ENCODE measurements at regions not wholly inside any gene's neighbourhood (a gene's known extent, or its start where the extent isn't known, plus 50 kb on each side); places are given as distances from the start of the nearest gene placed in this dataset.

- TF ChIP-seq PHF21A (IDR thresholded peaks at IDR 0.05; ENCODE audit: borderline replicate concordance, low read depth) (no peak), RCOR1 (IDR thresholded peaks at IDR 0.05; ENCODE audit: borderline replicate concordance in 1 of 2, low read depth in 2 of 2, low read length in 2 of 2) (peak in 1 of 2 experiments; percentile 41; a peak in 1 of 4 replicates), NR2C1 (IDR thresholded peaks at IDR 0.05) (no peak), NR2C1 (tag; IDR thresholded peaks at IDR 0.05) (no peak), CEBPB (tag; IDR thresholded peaks at IDR 0.05) (peak; percentile 40; the same call in 1 of the 2 replicates), SMAD2 (IDR thresholded peaks at IDR 0.05; ENCODE audit: low read depth, low read length) (no peak), BRD9 (IDR thresholded peaks at IDR 0.05; ENCODE audit: low read depth, partially characterized antibody) (no peak), ZNF551 (CRISPR knock-in tag; IDR thresholded peaks at IDR 0.05) (no peak), ZNF282 (CRISPR knock-in tag; IDR thresholded peaks at IDR 0.05) (no peak), ZNF274 (IDR thresholded peaks at IDR 0.05; ENCODE audit: borderline replicate concordance, low read depth, low read length) (no peak), OTX1 (CRISPR knock-in tag; IDR thresholded peaks at IDR 0.05) (no peak), ZNF232 (CRISPR knock-in tag; IDR thresholded peaks at IDR 0.05) (no peak), TOE1 (IDR thresholded peaks at IDR 0.05; ENCODE audit: borderline replicate concordance) (no peak), TOE1 (CRISPR knock-in tag; IDR thresholded peaks at IDR 0.05; ENCODE audit: borderline replicate concordance, low read depth) (no peak), ZNF445 (CRISPR knock-in tag; IDR thresholded peaks at IDR 0.05; ENCODE audit: low read depth) (no peak), ZNF134 (CRISPR knock-in tag; conservative IDR thresholded peaks at IDR 0.05) (no peak), ZSCAN32 (CRISPR knock-in tag; IDR thresholded peaks at IDR 0.05) (peak; percentile 97), ZNF717 (CRISPR knock-in tag; IDR thresholded peaks at IDR 0.05) (no peak), RBBP5 (IDR thresholded peaks at IDR 0.05; ENCODE audit: borderline replicate concordance, insufficient read depth, low read length, poor library complexity, severe bottlenecking) (no peak), CCAR2 (IDR thresholded peaks at IDR 0.05; ENCODE audit: low read depth, low read length) (no peak)
- TF ChIP-seq, protein P1, sequence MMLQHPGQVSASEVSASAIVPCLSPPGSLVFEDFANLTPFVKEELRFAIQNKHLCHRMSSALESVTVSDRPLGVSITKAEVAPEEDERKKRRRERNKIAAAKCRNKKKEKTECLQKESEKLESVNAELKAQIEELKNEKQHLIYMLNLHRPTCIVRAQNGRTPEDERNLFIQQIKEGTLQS (IDR thresholded peaks at IDR 0.05): peak; percentile 85
- TF ChIP-seq, protein P1 (CRISPR knock-in tag; conservative IDR thresholded peaks at IDR 0.05): no peak
- TF ChIP-seq, protein P2, sequence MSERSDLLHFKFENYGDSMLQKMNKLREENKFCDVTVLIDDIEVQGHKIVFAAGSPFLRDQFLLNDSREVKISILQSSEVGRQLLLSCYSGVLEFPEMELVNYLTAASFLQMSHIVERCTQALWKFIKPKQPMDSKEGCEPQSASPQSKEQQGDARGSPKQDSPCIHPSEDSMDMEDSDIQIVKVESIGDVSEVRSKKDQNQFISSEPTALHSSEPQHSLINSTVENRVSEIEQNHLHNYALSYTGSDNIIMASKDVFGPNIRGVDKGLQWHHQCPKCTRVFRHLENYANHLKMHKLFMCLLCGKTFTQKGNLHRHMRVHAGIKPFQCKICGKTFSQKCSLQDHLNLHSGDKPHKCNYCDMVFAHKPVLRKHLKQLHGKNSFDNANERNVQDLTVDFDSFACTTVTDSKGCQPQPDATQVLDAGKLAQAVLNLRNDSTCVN (CRISPR knock-in tag; IDR thresholded peaks at IDR 0.05): no peak
- TF ChIP-seq, protein P3, sequence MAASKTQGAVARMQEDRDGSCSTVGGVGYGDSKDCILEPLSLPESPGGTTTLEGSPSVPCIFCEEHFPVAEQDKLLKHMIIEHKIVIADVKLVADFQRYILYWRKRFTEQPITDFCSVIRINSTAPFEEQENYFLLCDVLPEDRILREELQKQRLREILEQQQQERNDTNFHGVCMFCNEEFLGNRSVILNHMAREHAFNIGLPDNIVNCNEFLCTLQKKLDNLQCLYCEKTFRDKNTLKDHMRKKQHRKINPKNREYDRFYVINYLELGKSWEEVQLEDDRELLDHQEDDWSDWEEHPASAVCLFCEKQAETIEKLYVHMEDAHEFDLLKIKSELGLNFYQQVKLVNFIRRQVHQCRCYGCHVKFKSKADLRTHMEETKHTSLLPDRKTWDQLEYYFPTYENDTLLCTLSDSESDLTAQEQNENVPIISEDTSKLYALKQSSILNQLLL (CRISPR knock-in tag; IDR thresholded peaks at IDR 0.05; ENCODE audit: borderline replicate concordance): no peak
- TF ChIP-seq, protein P4, sequence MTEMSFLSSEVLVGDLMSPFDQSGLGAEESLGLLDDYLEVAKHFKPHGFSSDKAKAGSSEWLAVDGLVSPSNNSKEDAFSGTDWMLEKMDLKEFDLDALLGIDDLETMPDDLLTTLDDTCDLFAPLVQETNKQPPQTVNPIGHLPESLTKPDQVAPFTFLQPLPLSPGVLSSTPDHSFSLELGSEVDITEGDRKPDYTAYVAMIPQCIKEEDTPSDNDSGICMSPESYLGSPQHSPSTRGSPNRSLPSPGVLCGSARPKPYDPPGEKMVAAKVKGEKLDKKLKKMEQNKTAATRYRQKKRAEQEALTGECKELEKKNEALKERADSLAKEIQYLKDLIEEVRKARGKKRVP (CRISPR knock-in tag; IDR thresholded peaks at IDR 0.05): peak; percentile 99
- TF ChIP-seq, protein P5, sequence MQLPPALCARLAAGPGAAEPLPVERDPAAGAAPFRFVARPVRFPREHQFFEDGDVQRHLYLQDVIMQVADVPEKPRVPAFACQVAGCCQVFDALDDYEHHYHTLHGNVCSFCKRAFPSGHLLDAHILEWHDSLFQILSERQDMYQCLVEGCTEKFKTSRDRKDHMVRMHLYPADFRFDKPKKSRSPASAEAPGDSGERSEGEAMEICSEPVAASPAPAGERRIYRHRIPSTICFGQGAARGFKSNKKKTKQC (CRISPR knock-in tag; IDR thresholded peaks at IDR 0.05): no peak
Observed at GRCh38 chr6:84581494-84582259, 182.7 kb downstream of the TBX18 start (continued).

All from K562 (cell line).